CD4-positive, alpha-beta T cell (primary cell): ENCODE measurements at regions not wholly inside any gene's neighbourhood (a gene's known extent, or its start where the extent isn't known, plus 50 kb on each side); places are given as distances from the start of the nearest gene placed in this dataset.

Source experiments
- ATAC-seq: fragments of 200-7000 bp; cut with Tn5 transposase; one replicate; pipeline ENCODE4 v1.10.0; 2022; ENCODE audit warnings: mild to moderate bottlenecking; ENCODE audit not compliant: poor library complexity
- CTCF ChIA-PET: fragments of 350-600 bp; sonication (Branson Sonifier 250); formaldehyde crosslinking; loops from one replicate; lab custom pipeline; 2021; ENCODE audit warnings: antibody characterized with exemption, inconsistent platforms; lab: Charles Lee
- POLR2A ChIA-PET: fragments of 350-600 bp; sonication (Branson Sonifier 250); formaldehyde crosslinking; loops from one replicate; lab custom pipeline; 2021; ENCODE audit warnings: antibody characterized with exemption, inconsistent platforms; lab: Charles Lee
- DNase-seq, 14 experiments: peaks; one replicate each; pipeline ENCODE4 v3.0.0-alpha.2; 2013 to 2020; ENCODE audit warnings: mixed read lengths in 2 of 14
- H3K27ac ChIP-seq, 2 donors: one replicate each; pipeline versions ENCODE4 v1.5.1 to v1.7.0; 2013; ENCODE audit warnings: low read length in 2 of 2, low read depth in 1 of 2, mild to moderate bottlenecking in 1 of 2
- H3K27me3 ChIP-seq, 2 experiments: 1 replicate in 1 of 2; 2 replicates in 1 of 2; pipeline versions ENCODE4 v1.6.1 to v1.7.0; 2013; ENCODE audit warnings: low read length in 2 of 2, control low read depth in 1 of 2, mild to moderate bottlenecking in 1 of 2, moderate library complexity in 1 of 2; ENCODE audit not compliant: insufficient read depth in 2 of 2, control insufficient read depth in 1 of 2
- H3K36me3 ChIP-seq: one replicate; pipeline ENCODE4 v1.6.1; 2013; ENCODE audit warnings: low read length, control low read depth; ENCODE audit not compliant: insufficient read depth
- H3K4me1 ChIP-seq: one replicate; pipeline ENCODE4 v1.6.1; 2013; ENCODE audit warnings: low read length, control low read depth; ENCODE audit not compliant: insufficient read depth
- H3K4me3 ChIP-seq: one replicate; pipeline ENCODE4 v1.5.1; 2013; ENCODE audit warnings: mild to moderate bottlenecking, low read length, moderate library complexity
- H3K9me3 ChIP-seq, 2 experiments: 1 replicate in 1 of 2; 2 replicates in 1 of 2; pipeline versions ENCODE4 v1.6.1 to v1.7.0; 2013; ENCODE audit warnings: low read length in 2 of 2, mild to moderate bottlenecking in 2 of 2, control low read depth in 1 of 2, moderate library complexity in 1 of 2; ENCODE audit not compliant: control insufficient read depth in 1 of 2, insufficient read depth in 1 of 2
- H3K27ac Mint-ChIP-seq: one replicate; pipeline ENCODE4 v1.8.0; 2020; ENCODE audit warnings: mixed read lengths
- H3K27me3 Mint-ChIP-seq: one replicate; pipeline ENCODE4 v1.8.0; 2021; ENCODE audit warnings: mixed read lengths
- H3K36me3 Mint-ChIP-seq: one replicate; pipeline ENCODE4 v1.8.0; 2021; ENCODE audit warnings: low read depth, mixed read lengths
- H3K4me1 Mint-ChIP-seq: one replicate; pipeline ENCODE4 v1.8.0; 2021; ENCODE audit warnings: low read depth, mixed read lengths
- H3K4me3 Mint-ChIP-seq: one replicate; pipeline ENCODE4 v1.8.0; 2020; ENCODE audit warnings: mild to moderate bottlenecking, mixed read lengths
- H3K9me3 Mint-ChIP-seq: one replicate; pipeline ENCODE4 v1.8.0; 2020; ENCODE audit warnings: mixed read lengths
- CTCF ChIP-seq: fragments of 200-600 bp; IDR thresholded peaks from one replicate; pipeline ENCODE4 v1.8.0; 2022; ENCODE audit warnings: antibody characterized with exemption, mild to moderate bottlenecking
- intact Hi-C, 2 experiments: fragments of 100-400 bp; cut with DNase I in 1 of 2; cut with micrococcal nuclease in 1 of 2; formaldehyde crosslinking; loops; one replicate each; pipeline versions ENCODE4 v1.15.1 to v1.9.0; 2023 to 2025; cut with DNase I, micrococcal nuclease

- intact Hi-C loops, result loop anchor here in 1 of 2 experiments (5.0 kb wide), 1 partner anchor 711 kb away; no protein-coding TSS in a partner anchor
- peaks cover under 1% of the 10 kb centered on the region for H3K4me1 ChIP-seq
- Mint-ChIP-seq H3K27me3 (peaks cover 34% of the 10 kb centered on the region), H3K9me3 (no peaks in the 10 kb centered on the region), H3K27ac (peak overlapping the region; percentile 84), H3K4me1 (peaks cover 13% of the 10 kb centered on the region), H3K4me3 (peak overlapping the region; percentile 95), H3K36me3 (peaks cover 5% of the 10 kb centered on the region)
- DNase-seq (peak; percentile 52 to 79 (median 65)), ATAC-seq (peak; percentile 75)
- peaks cover 0 to 8% of the 10 kb centered on the region in 2 experiments for H3K27me3 ChIP-seq
- no peaks in the 10 kb centered on the region for H3K36me3 ChIP-seq
- peak overlapping the region; percentile 56 for H3K4me3 ChIP-seq
- ChIA-PET POLR2A (interaction anchor here (1.0 to 5.3 kb wide), 4 partner anchors 696 to 743 kb away, joined by 3 to 29 read pairs (median 6); partner anchors contain the start of gene DAD1), CTCF (interaction anchor here (1.1 to 2.2 kb wide), 3 partner anchors 12 to 709 kb away, joined by 3 to 8 read pairs (median 6); no protein-coding TSS in a partner anchor)
- H3K9me3 ChIP-seq, result no peaks in the 10 kb centered on the region
- peak; percentile 68 for TF ChIP-seq CTCF
- H3K27ac ChIP-seq, result no peak overlapping the region
These were observed 172.7 kb upstream of the OR4E1 start for GRCh38 chr14:21846227-21846885.

- intact Hi-C loops, result no loop called here
These were observed 167.1 kb upstream of the OR4E1 start for GRCh38 chr14:21840765-21841164.

GRCh38 chr14:21833836-21834235 lies 160.2 kb upstream of the OR4E1 start:
- H3K27ac ChIP-seq, result no peak overlapping the region
- no peaks in the 10 kb centered on the region for H3K4me1 ChIP-seq
- no peaks in the 10 kb centered on the region for H3K4me1 Mint-ChIP-seq
- no peaks in the 10 kb centered on the region for H3K36me3 Mint-ChIP-seq
- H3K4me3 Mint-ChIP-seq, result no peak overlapping the region
- no peak for TF ChIP-seq CTCF
- H3K9me3 ChIP-seq, result peaks cover 10 to 20% of the 10 kb centered on the region in 2 experiments
- CTCF ChIA-PET, result no interaction called here
- POLR2A ChIA-PET, result no interaction called here
- H3K27ac Mint-ChIP-seq, result no peak overlapping the region
- peaks cover 0 to 20% of the 10 kb centered on the region in 2 experiments for H3K27me3 ChIP-seq
- intact Hi-C loops, result no loop called here
- H3K27me3 Mint-ChIP-seq, result peaks cover 36% of the 10 kb centered on the region
- H3K4me3 ChIP-seq, result no peak overlapping the region
- no peak for ATAC-seq
- no peak for DNase-seq
- no peaks in the 10 kb centered on the region for H3K36me3 ChIP-seq
- H3K9me3 Mint-ChIP-seq, result no peaks in the 10 kb centered on the region

More at GRCh38 chr14:21840765-21841164, 167.1 kb upstream of the OR4E1 start:
- Histone ChIP-seq H3K4me1 (peaks cover 4% of the 10 kb centered on the region), H3K36me3 (no peaks in the 10 kb centered on the region), H3K9me3 (peaks cover 1 to 9% of the 10 kb centered on the region in 2 experiments), H3K4me3 (peak overlapping the region; percentile 31), H3K27me3 (peaks cover 8% of the 10 kb centered on the region in 2 experiments), H3K27ac (no peak overlapping the region)
- peak; percentile 83 for ATAC-seq
- Mint-ChIP-seq H3K9me3 (no peaks in the 10 kb centered on the region), H3K36me3 (no peaks in the 10 kb centered on the region), H3K4me1 (peaks cover 6% of the 10 kb centered on the region), H3K4me3 (peak overlapping the region; percentile 55), H3K27me3 (peaks cover 20% of the 10 kb centered on the region), H3K27ac (peak overlapping the region; percentile 60)
- peak; percentile 22 for TF ChIP-seq CTCF
- peak in 3 of 14 experiments; percentile 59 to 75 (median 59) for DNase-seq
- CTCF ChIA-PET, result interaction anchor here (0.6 to 2.2 kb wide), 6 partner anchors 10 to 813 kb away, joined by 3 to 6 read pairs (median 4); no protein-coding TSS in a partner anchor
- POLR2A ChIA-PET, result interaction anchor here (0.6 to 1.6 kb wide), 3 partner anchors 11 to 729 kb away, joined by 4 read pairs; no protein-coding TSS in a partner anchor
